GM23248 (cell line): ENCODE measurements at regions not wholly inside any gene's neighbourhood (a gene's known extent, or its start where the extent isn't known, plus 50 kb on each side); places are given as distances from the start of the nearest gene placed in this dataset.

Experiments
- EZH2 ChIP-seq: fragments of 200-600 bp; sonication (generic); IDR thresholded peaks from 2 replicates; pipeline ENCODE4 v1.6.1; 2018; ENCODE audit warnings: antibody characterized with exemption, mild to moderate bottlenecking; ENCODE audit not compliant: insufficient read depth, poor library complexity, severe bottlenecking
- EZH2phosphoT487 ChIP-seq: fragments of 200-600 bp; sonication (generic); IDR thresholded peaks from 2 replicates; pipeline ENCODE4 v1.6.1; 2018; ENCODE audit warnings: antibody characterized with exemption, moderate library complexity, mild to moderate bottlenecking, low read depth; ENCODE audit not compliant: insufficient read depth

GRCh38 chr13:64457976-64458375 is 2772.2 kb downstream of the PCDH9 start:
- TF ChIP-seq EZH2 (no peak), EZH2phosphoT487 (no peak)
